ENCODE measurements at regions not wholly inside any gene's neighbourhood (a gene's known extent, or its start where the extent isn't known, plus 50 kb on each side); places are given as distances from the start of the nearest gene placed in this dataset.

DNA sequence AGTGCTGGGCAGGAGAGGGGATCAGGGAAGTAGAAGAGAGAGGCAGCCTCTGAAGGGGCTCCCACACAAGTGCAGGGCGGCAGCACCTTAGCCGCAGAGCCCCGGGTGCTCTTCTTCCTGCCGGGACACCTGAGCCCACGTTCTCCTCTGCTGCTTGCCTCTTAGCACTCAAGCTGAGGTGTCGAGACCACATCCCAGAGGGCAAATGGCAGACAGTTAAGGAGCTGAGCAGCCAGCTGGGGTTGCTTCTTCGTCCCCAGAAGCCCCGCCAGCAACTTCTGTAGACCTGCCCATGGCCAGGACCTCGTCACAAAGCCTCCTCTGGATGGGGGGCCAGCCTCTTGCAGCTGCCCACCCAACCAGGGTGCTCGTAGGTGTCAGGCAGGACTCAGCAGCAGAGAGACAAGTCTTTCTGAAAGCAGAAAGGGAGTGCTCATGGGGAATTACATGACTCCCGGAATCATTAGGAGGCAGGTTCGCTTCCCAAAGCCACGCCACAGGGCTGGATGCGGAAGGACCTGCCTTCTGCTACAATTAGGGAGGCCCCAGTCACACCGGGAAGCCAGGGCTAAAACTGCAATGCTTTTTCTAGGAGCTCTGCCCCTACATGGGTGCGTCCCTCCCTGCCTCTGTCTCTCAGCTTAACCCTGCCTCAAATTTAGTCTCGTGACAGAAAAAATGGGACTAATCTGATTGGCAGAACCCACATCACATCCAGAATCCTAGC lies 141.4 kb upstream of the RAB4A start:
- DNase-seq (ENCODE audit: low spot score) (no peak), ATAC-seq (peak; percentile 65)
- Mint-ChIP-seq H3K27ac (no peak overlapping the region), H3K4me1 (peaks cover 10% of the 10 kb centered on the region), H3K4me3 (no peak overlapping the region), H3K27me3 (ENCODE audit: insufficient read depth, low read depth, poor library complexity) (no peaks in the 10 kb centered on the region), H3K36me3 (ENCODE audit: low read depth) (peaks cover 12% of the 10 kb centered on the region), H3K9me3 (peaks cover 9% of the 10 kb centered on the region)
- Histone ChIP-seq H3F3A (replicated peaks; ENCODE audit: low read depth) (no peaks in the 10 kb centered on the region), H3K79me2 (replicated peaks; ENCODE audit: insufficient read depth) (no peaks in the 10 kb centered on the region), H3K4me3 (no peak overlapping the region), H3K4me1 (ENCODE audit: insufficient read depth) (no peaks in the 10 kb centered on the region; the same call in 1 of the 2 replicates), H3K9me2 (ENCODE audit: insufficient read depth) (0 out of 2 replicates have a peak, but pooled peaks cover 10% of the 10 kb centered on the region), H4K20me1 (replicated peaks; ENCODE audit: insufficient read depth) (no peaks in the 10 kb centered on the region), H2AFZ (peak overlapping the region; percentile 91), H3K4me2 (peak overlapping the region; percentile 20; the same call in 1 of the 2 replicates), H3K27ac (ENCODE audit: low read depth) (no peak overlapping the region), H3K27me3 (ENCODE audit: insufficient read depth) (no peaks in the 10 kb centered on the region), H3K36me3 (ENCODE audit: insufficient read depth) (no peaks in the 10 kb centered on the region)
- TF ChIP-seq, protein P1, sequence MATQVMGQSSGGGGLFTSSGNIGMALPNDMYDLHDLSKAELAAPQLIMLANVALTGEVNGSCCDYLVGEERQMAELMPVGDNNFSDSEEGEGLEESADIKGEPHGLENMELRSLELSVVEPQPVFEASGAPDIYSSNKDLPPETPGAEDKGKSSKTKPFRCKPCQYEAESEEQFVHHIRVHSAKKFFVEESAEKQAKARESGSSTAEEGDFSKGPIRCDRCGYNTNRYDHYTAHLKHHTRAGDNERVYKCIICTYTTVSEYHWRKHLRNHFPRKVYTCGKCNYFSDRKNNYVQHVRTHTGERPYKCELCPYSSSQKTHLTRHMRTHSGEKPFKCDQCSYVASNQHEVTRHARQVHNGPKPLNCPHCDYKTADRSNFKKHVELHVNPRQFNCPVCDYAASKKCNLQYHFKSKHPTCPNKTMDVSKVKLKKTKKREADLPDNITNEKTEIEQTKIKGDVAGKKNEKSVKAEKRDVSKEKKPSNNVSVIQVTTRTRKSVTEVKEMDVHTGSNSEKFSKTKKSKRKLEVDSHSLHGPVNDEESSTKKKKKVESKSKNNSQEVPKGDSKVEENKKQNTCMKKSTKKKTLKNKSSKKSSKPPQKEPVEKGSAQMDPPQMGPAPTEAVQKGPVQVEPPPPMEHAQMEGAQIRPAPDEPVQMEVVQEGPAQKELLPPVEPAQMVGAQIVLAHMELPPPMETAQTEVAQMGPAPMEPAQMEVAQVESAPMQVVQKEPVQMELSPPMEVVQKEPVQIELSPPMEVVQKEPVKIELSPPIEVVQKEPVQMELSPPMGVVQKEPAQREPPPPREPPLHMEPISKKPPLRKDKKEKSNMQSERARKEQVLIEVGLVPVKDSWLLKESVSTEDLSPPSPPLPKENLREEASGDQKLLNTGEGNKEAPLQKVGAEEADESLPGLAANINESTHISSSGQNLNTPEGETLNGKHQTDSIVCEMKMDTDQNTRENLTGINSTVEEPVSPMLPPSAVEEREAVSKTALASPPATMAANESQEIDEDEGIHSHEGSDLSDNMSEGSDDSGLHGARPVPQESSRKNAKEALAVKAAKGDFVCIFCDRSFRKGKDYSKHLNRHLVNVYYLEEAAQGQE (IDR thresholded peaks at IDR 0.05; ENCODE audit: unreplicated experiment) = no peak
- TF ChIP-seq JUNB (IDR thresholded peaks at IDR 0.05; ENCODE audit: unreplicated experiment) (no peak), CREB1 (CRISPR knock-in tag; IDR thresholded peaks at IDR 0.05; ENCODE audit: low read depth) (no peak), POLR2AphosphoS5 (IDR thresholded peaks at IDR 0.05; ENCODE audit: low read depth) (no peak), NANOG (IDR thresholded peaks at IDR 0.05; ENCODE audit: borderline replicate concordance) (no peak), STAT1 (IDR thresholded peaks at IDR 0.05; ENCODE audit: unreplicated experiment) (no peak), ZNF114 (CRISPR knock-in tag; IDR thresholded peaks at IDR 0.05) (no peak), ZNF331 (CRISPR knock-in tag; IDR thresholded peaks at IDR 0.05; ENCODE audit: low read depth) (no peak), EZH2phosphoT487 (IDR thresholded peaks at IDR 0.05; ENCODE audit: unreplicated experiment) (no peak)
- TF ChIP-seq, protein P2, sequence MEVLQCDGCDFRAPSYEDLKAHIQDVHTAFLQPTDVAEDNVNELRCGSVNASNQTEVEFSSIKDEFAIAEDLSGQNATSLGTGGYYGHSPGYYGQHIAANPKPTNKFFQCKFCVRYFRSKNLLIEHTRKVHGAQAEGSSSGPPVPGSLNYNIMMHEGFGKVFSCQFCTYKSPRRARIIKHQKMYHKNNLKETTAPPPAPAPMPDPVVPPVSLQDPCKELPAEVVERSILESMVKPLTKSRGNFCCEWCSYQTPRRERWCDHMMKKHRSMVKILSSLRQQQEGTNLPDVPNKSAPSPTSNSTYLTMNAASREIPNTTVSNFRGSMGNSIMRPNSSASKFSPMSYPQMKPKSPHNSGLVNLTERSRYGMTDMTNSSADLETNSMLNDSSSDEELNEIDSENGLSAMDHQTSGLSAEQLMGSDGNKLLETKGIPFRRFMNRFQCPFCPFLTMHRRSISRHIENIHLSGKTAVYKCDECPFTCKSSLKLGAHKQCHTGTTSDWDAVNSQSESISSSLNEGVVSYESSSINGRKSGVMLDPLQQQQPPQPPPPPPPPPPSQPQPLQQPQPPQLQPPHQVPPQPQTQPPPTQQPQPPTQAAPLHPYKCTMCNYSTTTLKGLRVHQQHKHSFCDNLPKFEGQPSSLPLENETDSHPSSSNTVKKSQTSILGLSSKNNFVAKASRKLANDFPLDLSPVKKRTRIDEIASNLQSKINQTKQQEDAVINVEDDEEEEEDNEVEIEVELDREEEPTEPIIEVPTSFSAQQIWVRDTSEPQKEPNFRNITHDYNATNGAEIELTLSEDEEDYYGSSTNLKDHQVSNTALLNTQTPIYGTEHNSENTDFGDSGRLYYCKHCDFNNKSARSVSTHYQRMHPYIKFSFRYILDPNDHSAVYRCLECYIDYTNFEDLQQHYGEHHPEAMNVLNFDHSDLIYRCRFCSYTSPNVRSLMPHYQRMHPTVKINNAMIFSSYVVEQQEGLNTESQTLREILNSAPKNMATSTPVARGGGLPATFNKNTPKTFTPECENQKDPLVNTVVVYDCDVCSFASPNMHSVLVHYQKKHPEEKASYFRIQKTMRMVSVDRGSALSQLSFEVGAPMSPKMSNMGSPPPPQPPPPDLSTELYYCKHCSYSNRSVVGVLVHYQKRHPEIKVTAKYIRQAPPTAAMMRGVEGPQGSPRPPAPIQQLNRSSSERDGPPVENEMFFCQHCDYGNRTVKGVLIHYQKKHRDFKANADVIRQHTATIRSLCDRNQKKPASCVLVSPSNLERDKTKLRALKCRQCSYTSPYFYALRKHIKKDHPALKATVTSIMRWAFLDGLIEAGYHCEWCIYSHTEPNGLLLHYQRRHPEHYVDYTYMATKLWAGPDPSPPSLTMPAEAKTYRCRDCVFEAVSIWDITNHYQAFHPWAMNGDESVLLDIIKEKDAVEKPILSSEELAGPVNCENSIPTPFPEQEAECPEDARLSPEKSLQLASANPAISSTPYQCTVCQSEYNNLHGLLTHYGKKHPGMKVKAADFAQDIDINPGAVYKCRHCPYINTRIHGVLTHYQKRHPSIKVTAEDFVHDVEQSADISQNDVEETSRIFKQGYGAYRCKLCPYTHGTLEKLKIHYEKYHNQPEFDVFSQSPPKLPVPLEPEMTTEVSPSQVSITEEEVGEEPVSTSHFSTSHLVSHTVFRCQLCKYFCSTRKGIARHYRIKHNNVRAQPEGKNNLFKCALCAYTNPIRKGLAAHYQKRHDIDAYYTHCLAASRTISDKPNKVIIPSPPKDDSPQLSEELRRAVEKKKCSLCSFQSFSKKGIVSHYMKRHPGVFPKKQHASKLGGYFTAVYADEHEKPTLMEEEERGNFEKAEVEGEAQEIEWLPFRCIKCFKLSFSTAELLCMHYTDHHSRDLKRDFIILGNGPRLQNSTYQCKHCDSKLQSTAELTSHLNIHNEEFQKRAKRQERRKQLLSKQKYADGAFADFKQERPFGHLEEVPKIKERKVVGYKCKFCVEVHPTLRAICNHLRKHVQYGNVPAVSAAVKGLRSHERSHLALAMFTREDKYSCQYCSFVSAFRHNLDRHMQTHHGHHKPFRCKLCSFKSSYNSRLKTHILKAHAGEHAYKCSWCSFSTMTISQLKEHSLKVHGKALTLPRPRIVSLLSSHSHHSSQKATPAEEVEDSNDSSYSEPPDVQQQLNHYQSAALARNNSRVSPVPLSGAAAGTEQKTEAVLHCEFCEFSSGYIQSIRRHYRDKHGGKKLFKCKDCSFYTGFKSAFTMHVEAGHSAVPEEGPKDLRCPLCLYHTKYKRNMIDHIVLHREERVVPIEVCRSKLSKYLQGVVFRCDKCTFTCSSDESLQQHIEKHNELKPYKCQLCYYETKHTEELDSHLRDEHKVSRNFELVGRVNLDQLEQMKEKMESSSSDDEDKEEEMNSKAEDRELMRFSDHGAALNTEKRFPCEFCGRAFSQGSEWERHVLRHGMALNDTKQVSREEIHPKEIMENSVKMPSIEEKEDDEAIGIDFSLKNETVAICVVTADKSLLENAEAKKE (CRISPR knock-in tag; IDR thresholded peaks at IDR 0.05) = no peak
- TF ChIP-seq, protein P3, sequence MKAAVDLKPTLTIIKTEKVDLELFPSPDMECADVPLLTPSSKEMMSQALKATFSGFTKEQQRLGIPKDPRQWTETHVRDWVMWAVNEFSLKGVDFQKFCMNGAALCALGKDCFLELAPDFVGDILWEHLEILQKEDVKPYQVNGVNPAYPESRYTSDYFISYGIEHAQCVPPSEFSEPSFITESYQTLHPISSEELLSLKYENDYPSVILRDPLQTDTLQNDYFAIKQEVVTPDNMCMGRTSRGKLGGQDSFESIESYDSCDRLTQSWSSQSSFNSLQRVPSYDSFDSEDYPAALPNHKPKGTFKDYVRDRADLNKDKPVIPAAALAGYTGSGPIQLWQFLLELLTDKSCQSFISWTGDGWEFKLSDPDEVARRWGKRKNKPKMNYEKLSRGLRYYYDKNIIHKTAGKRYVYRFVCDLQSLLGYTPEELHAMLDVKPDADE (IDR thresholded peaks at IDR 0.05) = no peak
- TF ChIP-seq, protein P4, sequence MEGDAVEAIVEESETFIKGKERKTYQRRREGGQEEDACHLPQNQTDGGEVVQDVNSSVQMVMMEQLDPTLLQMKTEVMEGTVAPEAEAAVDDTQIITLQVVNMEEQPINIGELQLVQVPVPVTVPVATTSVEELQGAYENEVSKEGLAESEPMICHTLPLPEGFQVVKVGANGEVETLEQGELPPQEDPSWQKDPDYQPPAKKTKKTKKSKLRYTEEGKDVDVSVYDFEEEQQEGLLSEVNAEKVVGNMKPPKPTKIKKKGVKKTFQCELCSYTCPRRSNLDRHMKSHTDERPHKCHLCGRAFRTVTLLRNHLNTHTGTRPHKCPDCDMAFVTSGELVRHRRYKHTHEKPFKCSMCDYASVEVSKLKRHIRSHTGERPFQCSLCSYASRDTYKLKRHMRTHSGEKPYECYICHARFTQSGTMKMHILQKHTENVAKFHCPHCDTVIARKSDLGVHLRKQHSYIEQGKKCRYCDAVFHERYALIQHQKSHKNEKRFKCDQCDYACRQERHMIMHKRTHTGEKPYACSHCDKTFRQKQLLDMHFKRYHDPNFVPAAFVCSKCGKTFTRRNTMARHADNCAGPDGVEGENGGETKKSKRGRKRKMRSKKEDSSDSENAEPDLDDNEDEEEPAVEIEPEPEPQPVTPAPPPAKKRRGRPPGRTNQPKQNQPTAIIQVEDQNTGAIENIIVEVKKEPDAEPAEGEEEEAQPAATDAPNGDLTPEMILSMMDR (conservative IDR thresholded peaks at IDR 0.05; ENCODE audit: low read depth in 2 of 2) = no peak

Measured in GM23338 (cell line).